PC-9 (cell line): ENCODE measurements at regions not wholly inside any gene's neighbourhood (a gene's known extent, or its start where the extent isn't known, plus 50 kb on each side); places are given as distances from the start of the nearest gene placed in this dataset.

Source experiments
- CTCF ChIP-seq: fragments of 200-600 bp; sonication (generic); conservative IDR thresholded peaks from 2 replicates; pipeline ENCODE4 v1.6.1; 2017; ENCODE audit warnings: mixed run types, antibody characterized with exemption, mild to moderate bottlenecking, moderate library complexity
- EZH2 ChIP-seq: fragments of 200-600 bp; sonication (generic); IDR thresholded peaks from 2 replicates; pipeline ENCODE4 v1.8.0; 2017; ENCODE audit warnings: antibody characterized with exemption, low read depth

GRCh38 chr13:78398743-78399410 lies 204.5 kb downstream of the POU4F1 start:
- TF ChIP-seq CTCF (no peak), EZH2 (no peak)
